Activated CD4-positive, alpha-beta T cell treated with anti-CD3 and anti-CD28 coated beads, Interleukin-2, amount 10 ng/mL, durations not matched to agents 7 days and 5 days (primary cell): ENCODE measurements at regions not wholly inside any gene's neighbourhood (a gene's known extent, or its start where the extent isn't known, plus 50 kb on each side); places are given as distances from the start of the nearest gene placed in this dataset.

ENCODE experiments used
- CTCF ChIA-PET: fragments of 350-600 bp; sonication (Branson Sonifier 250); formaldehyde crosslinking; loops from one replicate; lab custom pipeline; 2021; ENCODE audit warnings: antibody characterized with exemption; lab: Charles Lee
- POLR2A ChIA-PET: fragments of 350-600 bp; sonication (Branson Sonifier 250); formaldehyde crosslinking; loops from one replicate; lab custom pipeline; 2021; ENCODE audit warnings: antibody characterized with exemption; lab: Charles Lee
- DNase-seq: peaks from one replicate; pipeline ENCODE4 v3.0.0-alpha.2; 2020
- H3K27ac Mint-ChIP-seq: one replicate; pipeline ENCODE4 v1.8.0; 2021; ENCODE audit warnings: mild to moderate bottlenecking, moderate library complexity, mixed read lengths
- H3K27me3 Mint-ChIP-seq: one replicate; pipeline ENCODE4 v1.8.0; 2021; ENCODE audit warnings: mixed read lengths
- H3K36me3 Mint-ChIP-seq: one replicate; pipeline ENCODE4 v1.8.0; 2021; ENCODE audit warnings: low read depth, mixed read lengths
- H3K4me1 Mint-ChIP-seq: one replicate; pipeline ENCODE4 v1.8.0; 2021; ENCODE audit warnings: mixed read lengths
- H3K4me3 Mint-ChIP-seq: one replicate; pipeline ENCODE4 v1.8.0; 2021; ENCODE audit warnings: mild to moderate bottlenecking, moderate library complexity, mixed read lengths
- H3K9me3 Mint-ChIP-seq: one replicate; pipeline ENCODE4 v1.8.0; 2021; ENCODE audit warnings: mixed read lengths

DNA sequence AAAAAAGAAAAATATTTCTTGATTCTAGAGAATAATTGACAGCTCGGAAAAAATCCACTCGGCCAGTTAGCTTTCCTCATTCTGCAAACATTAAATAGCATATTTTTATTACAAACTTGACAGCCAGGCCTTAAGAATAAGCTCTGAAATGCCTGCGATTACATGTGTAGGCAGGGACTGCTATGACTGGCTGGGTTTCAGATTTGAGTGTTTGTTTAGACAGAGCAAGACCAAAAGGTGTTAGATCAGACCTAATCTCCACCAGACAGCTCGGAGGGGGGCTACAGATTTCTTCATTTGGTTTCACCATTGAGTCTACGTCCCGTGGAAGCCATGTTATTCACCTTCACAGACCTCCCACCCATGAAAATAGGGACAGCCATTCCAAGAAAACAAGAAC lies 192.1 kb upstream of the ADAMTS5 start:
- DNase-seq = no peak
- no peaks in the 10 kb centered on the region for H3K4me1 Mint-ChIP-seq
- POLR2A ChIA-PET = no interaction called here
- no peaks in the 10 kb centered on the region for H3K36me3 Mint-ChIP-seq
- H3K27ac Mint-ChIP-seq = no peak overlapping the region
- H3K4me3 Mint-ChIP-seq = no peak overlapping the region
- CTCF ChIA-PET = no interaction called here
- H3K27me3 Mint-ChIP-seq = no peaks in the 10 kb centered on the region
- H3K9me3 Mint-ChIP-seq = peaks cover 6% of the 10 kb centered on the region

DNA sequence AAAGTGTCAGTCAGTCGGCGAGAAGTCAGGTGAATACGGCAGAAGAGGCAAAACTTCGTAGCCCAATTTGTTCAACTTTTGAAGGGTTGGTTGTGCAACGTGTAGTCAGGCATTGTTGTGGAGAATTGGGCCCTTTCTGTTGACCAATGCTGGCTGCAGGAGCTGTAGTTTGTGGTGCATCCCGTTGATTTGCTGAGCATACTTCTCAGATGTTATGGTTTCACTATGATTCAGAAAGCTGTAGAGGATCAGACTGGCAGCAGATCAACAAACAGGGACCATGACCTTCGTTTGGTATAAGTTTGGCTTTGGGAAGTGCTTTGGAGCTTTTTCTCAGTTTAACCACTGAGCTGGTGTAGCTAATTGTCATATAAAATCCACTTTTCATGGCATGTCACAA lies 190.2 kb upstream of the ADAMTS5 start:
- Mint-ChIP-seq H3K4me3 (no peak overlapping the region), H3K36me3 (no peaks in the 10 kb centered on the region), H3K27me3 (no peaks in the 10 kb centered on the region), H3K9me3 (peaks cover 7% of the 10 kb centered on the region), H3K4me1 (no peaks in the 10 kb centered on the region), H3K27ac (no peak overlapping the region)
- no peak for DNase-seq
- POLR2A ChIA-PET = no interaction called here
- CTCF ChIA-PET = interaction anchor here (1.0 kb wide), 1 partner anchor 28 kb away, joined by 3 read pairs; no protein-coding TSS in a partner anchor

DNA sequence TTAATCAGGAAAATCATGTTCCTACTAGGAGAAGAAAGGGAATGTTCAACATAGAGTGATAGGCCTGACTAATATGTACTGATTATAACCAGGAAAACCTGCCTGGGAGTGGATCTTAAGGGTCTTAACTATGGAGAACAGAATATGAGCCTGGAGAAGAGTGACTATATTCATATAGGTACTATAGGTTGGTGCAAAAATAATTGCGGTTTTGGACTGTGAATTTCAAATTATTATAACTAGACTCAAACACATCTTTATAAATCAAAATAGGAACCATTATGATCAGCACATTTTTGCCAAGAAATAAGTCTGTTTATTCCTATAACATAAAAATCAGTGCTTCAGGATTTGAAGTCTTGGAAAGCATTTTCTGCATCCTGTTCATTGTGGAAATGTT lies 189.8 kb upstream of the ADAMTS5 start:
- H3K27ac Mint-ChIP-seq = no peak overlapping the region
- H3K4me1 Mint-ChIP-seq = no peaks in the 10 kb centered on the region
- H3K36me3 Mint-ChIP-seq = no peaks in the 10 kb centered on the region
- H3K27me3 Mint-ChIP-seq = no peaks in the 10 kb centered on the region
- H3K9me3 Mint-ChIP-seq = peaks cover 7% of the 10 kb centered on the region
- CTCF ChIA-PET = interaction anchor here (1.0 kb wide), 1 partner anchor 28 kb away, joined by 3 read pairs; no protein-coding TSS in a partner anchor
- POLR2A ChIA-PET = no interaction called here
- no peak overlapping the region for H3K4me3 Mint-ChIP-seq
- DNase-seq = no peak

DNA sequence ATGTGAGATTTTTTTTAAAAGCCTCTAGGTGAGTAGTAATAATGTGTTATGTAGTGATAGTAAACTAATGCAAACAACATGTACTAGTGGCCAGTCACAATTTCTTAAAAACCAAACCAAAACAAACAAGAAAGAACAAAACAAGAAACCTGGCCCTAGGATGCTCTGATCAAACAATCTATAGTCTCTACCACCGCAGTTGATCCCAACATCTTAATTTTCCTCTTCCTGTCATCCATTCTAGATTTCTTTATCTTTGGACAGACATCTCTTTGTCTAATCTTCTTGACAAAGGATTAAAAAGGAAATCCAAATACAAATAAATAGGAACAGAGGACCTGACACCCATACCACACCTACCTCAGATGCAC lies 188.2 kb upstream of the ADAMTS5 start:
- Mint-ChIP-seq H3K27me3 (no peaks in the 10 kb centered on the region), H3K4me1 (no peaks in the 10 kb centered on the region), H3K9me3 (peaks cover 7% of the 10 kb centered on the region), H3K36me3 (no peaks in the 10 kb centered on the region), H3K27ac (no peak overlapping the region), H3K4me3 (no peak overlapping the region)
- POLR2A ChIA-PET = no interaction called here
- CTCF ChIA-PET = no interaction called here
- DNase-seq = no peak

DNA sequence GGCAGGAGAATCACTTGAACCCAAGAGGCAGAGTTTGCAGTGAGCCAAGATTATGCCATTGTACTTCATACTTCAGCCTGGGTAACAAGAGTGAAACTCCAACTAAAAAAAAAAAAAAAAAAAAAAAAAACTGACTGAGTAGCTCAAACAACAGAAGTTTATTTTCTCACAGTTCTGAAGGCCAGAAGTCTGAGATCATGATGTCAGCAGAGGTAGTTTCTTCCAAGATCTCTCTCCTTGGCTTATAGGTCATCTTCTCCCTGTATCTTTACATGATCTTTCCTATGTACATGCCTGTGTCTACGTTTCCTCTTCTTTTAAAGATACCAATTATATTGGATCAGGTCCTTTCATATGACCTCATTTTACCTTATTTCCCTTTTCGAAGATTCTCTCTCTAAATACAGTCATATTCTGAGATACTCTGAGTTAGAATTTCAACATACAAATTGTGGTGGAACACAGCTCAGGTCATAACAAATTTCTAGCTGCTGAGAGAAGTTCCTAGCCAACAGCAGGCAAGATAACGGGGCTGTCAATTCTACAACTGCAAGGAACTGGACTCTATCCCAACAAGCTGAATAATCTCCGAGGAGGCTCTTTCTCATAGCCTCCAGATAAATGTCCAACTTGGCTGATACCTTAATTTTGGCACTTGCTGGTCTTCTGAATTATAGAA lies 187.7 kb upstream of the ADAMTS5 start:
- no peak for DNase-seq
- Mint-ChIP-seq H3K4me1 (no peaks in the 10 kb centered on the region), H3K9me3 (peaks cover 7% of the 10 kb centered on the region), H3K36me3 (no peaks in the 10 kb centered on the region), H3K27me3 (no peaks in the 10 kb centered on the region), H3K4me3 (no peak overlapping the region), H3K27ac (no peak overlapping the region)
- POLR2A ChIA-PET = no interaction called here
- CTCF ChIA-PET = interaction anchor here (0.6 kb wide), 1 partner anchor 180 kb away, joined by 3 read pairs; no protein-coding TSS in a partner anchor

DNA sequence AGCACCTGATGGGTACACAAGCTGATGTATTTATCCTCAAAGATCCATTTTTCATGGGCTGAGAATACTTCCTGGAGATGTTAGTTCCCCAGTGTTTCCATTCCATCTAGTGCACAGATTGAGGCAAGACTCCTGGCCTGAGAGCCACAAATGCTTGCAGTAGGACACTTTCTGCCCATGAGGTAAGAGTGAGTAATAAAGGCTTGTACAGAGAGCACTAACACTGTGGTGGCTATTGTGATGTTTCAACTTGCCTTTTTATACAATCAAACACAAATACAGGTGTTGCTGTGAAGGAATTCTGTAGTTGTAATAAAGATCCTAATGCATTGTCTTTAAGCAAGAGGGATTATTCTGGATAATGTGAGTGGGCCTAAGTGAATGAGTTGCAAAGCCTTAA lies 186.1 kb upstream of the ADAMTS5 start:
- no peaks in the 10 kb centered on the region for H3K27me3 Mint-ChIP-seq
- H3K9me3 Mint-ChIP-seq = peaks cover 7% of the 10 kb centered on the region
- no peak overlapping the region for H3K27ac Mint-ChIP-seq
- no peak overlapping the region for H3K4me3 Mint-ChIP-seq
- ChIA-PET POLR2A (no interaction called here), CTCF (no interaction called here)
- H3K4me1 Mint-ChIP-seq = no peaks in the 10 kb centered on the region
- no peaks in the 10 kb centered on the region for H3K36me3 Mint-ChIP-seq
- no peak for DNase-seq

DNA sequence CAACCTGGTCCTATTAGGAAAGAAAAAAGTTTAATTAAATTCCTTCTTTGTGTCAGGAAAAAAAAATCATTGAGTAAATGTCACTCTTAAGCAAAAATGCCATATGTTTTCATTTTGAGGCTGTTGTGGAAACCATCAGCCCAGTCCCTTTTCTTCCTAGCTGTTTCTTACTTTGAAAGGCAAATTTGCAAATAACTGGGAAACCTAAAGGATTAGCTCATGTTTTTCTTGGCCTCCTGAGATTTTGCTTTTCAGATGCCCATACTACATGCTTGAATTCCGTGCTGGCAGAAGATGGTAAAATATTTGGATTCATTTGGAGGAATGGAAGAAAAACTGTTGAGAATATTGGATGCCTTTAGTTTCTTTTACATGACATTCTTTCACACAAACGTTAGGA lies 182.1 kb upstream of the ADAMTS5 start:
- POLR2A ChIA-PET = no interaction called here
- Mint-ChIP-seq H3K36me3 (no peaks in the 10 kb centered on the region), H3K4me1 (no peaks in the 10 kb centered on the region)

DNA sequence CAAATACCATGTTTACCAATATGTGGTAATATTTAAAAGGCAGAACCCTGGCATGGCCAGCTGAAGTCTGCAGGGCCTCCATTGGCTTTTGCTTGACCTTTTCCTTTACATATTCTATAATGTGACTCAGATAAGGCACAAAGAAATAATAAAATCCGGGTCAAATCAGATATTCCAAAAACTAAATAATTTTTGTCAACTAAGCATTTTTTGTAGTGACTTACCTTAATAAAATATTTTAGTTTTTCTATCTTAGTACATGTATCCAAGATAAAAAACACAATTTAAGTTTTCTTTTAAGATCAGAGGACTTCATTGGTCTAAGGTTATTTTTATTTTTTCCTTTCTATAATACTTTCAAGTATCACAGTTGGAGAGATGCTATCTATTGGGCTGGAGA lies 179.4 kb upstream of the ADAMTS5 start:
- no peaks in the 10 kb centered on the region for H3K36me3 Mint-ChIP-seq
- POLR2A ChIA-PET = no interaction called here
- H3K4me1 Mint-ChIP-seq = no peaks in the 10 kb centered on the region
- H3K27ac Mint-ChIP-seq = no peak overlapping the region
- CTCF ChIA-PET = no interaction called here
- no peak for DNase-seq
- H3K4me3 Mint-ChIP-seq = no peak overlapping the region
- H3K27me3 Mint-ChIP-seq = no peaks in the 10 kb centered on the region
- H3K9me3 Mint-ChIP-seq = peaks cover 4% of the 10 kb centered on the region

More for the DNA sequence above, 182.1 kb upstream of the ADAMTS5 start:
- no peaks in the 10 kb centered on the region for H3K27me3 Mint-ChIP-seq
- no peak overlapping the region for H3K27ac Mint-ChIP-seq
- no peak for DNase-seq
- CTCF ChIA-PET = no interaction called here
- peaks cover 4% of the 10 kb centered on the region for H3K9me3 Mint-ChIP-seq
- H3K4me3 Mint-ChIP-seq = no peak overlapping the region

DNA sequence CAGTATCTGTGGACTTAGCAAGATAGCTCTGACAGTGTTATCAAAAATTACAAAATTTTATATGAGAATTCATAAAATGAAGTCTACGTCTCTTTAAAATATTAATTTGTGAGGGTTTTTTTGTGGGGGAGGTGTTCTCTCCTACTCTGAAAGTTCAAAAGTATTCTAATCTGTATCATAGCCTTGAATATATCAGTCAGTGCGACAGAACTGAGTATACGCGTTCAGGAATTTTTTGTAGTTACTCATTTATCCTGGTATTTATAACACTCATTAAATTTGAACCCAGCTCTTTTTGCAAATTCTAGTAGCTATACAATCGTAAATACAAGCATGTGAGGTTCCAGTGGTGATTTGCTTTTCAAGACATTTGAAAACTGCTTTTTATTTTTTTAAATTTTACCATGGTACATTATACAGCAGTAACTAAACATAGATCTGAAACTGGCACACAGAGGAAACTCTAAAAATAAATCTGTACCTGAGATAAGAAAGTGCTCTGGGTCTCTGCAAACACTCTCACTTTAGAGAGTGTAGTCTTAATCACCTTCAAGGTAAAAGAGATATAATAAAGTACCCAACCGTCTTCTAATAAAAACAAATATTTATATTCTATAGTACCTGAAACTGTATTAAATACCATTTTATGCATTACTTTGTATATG lies 178.4 kb upstream of the ADAMTS5 start:
- peaks cover 4% of the 10 kb centered on the region for H3K9me3 Mint-ChIP-seq
- H3K27ac Mint-ChIP-seq = no peak overlapping the region
- H3K36me3 Mint-ChIP-seq = no peaks in the 10 kb centered on the region
- CTCF ChIA-PET = no interaction called here
- no peaks in the 10 kb centered on the region for H3K4me1 Mint-ChIP-seq
- H3K4me3 Mint-ChIP-seq = no peak overlapping the region
- POLR2A ChIA-PET = no interaction called here
- DNase-seq = no peak
- H3K27me3 Mint-ChIP-seq = no peaks in the 10 kb centered on the region

DNA sequence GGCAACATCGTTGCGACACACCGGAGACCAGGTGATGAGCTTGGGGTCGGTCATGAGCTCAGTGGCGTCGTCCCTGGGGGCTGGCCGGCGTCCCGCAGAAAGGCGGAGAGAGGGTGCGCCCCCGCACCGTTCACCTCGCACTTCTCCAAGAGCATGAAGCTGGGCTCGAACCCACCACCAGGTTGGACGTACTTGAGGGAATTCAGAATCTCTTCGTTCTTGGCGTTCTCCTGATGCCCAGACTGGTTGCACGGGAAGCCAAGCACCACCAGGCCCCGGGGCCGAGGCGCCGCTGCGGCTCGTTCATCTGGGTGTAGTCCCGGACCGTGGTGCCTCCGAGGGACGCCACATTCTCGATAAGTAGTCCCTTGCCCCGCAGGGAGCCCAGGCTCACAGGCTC lies 176.6 kb upstream of the ADAMTS5 start:
- ChIA-PET POLR2A (no interaction called here), CTCF (no interaction called here)
- no peaks in the 10 kb centered on the region for H3K27me3 Mint-ChIP-seq
- peaks cover 4% of the 10 kb centered on the region for H3K9me3 Mint-ChIP-seq
- no peaks in the 10 kb centered on the region for H3K36me3 Mint-ChIP-seq
- H3K4me3 Mint-ChIP-seq = no peak overlapping the region
- DNase-seq = no peak
- no peak overlapping the region for H3K27ac Mint-ChIP-seq
- H3K4me1 Mint-ChIP-seq = no peaks in the 10 kb centered on the region

DNA sequence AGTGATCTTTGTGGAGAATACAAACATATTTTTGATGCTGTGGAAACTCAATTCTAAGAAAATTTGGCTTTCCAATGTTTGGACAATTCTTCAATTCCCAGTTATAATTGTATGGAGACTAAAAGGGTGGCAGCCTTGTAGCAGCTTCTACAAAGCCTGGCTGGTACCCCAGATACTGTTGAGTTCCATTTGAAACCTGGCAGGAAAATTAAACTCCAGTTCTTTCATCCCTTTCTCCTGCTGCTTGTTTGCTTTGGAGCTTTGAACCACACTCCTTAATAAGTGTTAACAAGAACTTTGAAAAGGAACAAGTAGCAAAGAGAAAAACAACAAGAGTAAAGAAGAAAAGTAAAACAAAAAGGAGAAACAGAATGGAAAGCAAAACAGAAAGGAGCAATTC lies 172.6 kb upstream of the ADAMTS5 start:
- H3K27me3 Mint-ChIP-seq = no peaks in the 10 kb centered on the region
- DNase-seq = no peak
- H3K36me3 Mint-ChIP-seq = no peaks in the 10 kb centered on the region
- peaks cover 4% of the 10 kb centered on the region for H3K9me3 Mint-ChIP-seq
- H3K4me1 Mint-ChIP-seq = no peaks in the 10 kb centered on the region
- no peak overlapping the region for H3K4me3 Mint-ChIP-seq
- ChIA-PET CTCF (no interaction called here), POLR2A (no interaction called here)
- H3K27ac Mint-ChIP-seq = no peak overlapping the region

DNA sequence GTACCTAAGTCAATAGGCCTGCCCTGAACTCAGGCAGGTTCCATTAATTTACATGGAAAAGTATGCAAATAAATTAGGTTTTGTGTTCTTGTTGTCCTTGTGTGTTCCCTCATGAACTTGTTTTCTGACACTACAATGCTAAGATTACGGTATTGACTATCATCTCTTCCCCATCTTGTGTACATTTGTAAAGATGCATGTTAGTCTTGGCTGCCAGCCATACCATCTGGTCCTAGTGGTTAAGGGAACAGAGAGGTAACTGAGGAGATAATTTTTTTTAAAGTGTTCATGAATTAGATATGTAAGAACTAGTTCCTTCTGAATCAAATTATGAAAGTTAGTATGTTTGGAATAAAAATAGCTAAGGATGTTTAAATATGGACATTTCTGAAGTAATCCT lies 167.6 kb upstream of the ADAMTS5 start:
- no peak for DNase-seq
- Mint-ChIP-seq H3K4me1 (no peaks in the 10 kb centered on the region), H3K9me3 (no peaks in the 10 kb centered on the region), H3K27me3 (no peaks in the 10 kb centered on the region), H3K4me3 (no peak overlapping the region), H3K36me3 (no peaks in the 10 kb centered on the region), H3K27ac (no peak overlapping the region)
- ChIA-PET POLR2A (no interaction called here), CTCF (no interaction called here)

DNA sequence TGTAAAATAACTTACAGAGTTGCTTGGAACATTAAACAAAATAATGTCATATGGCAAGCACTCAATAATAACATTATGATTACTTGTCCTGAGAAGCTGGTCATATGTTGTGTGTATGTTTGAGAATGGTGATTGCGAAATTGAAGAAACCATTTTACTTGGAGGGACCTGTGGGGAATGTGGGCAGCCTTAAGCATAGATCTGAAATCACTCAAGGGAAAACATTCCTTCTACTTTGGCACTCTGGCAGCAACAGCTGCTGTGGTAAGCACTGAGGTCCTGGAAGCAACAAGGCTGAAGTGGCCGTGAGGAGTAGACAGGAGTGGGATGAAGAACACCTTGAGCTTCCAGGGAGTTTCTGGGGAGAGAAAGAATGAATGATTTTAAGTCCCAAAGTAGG lies 165.4 kb upstream of the ADAMTS5 start:
- Mint-ChIP-seq H3K4me3 (no peak overlapping the region), H3K36me3 (no peaks in the 10 kb centered on the region), H3K4me1 (no peaks in the 10 kb centered on the region), H3K27ac (no peak overlapping the region), H3K27me3 (no peaks in the 10 kb centered on the region), H3K9me3 (no peaks in the 10 kb centered on the region)
- POLR2A ChIA-PET = no interaction called here
- no peak for DNase-seq
- CTCF ChIA-PET = interaction anchor here (0.5 kb wide), 1 partner anchor 206 kb away, joined by 4 read pairs; no protein-coding TSS in a partner anchor

DNA sequence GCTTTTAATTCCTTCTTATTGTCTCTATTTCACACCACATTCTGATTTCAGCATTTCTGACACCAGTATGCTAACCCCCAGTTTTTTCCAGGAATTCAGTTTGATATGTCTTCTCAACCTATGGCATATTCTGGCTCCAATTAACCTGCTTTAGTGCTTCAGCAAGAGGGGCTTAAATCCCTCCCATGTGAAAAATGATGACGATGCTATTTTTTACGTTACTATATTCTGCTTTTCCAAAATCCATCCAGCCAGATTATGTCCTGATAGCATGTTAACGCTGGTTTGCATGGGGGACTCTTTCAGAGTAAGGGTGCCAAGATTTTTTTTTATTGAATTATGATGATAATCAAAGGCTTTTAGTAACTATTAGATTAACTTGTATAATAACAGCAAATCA lies 163.3 kb upstream of the ADAMTS5 start:
- Mint-ChIP-seq H3K4me1 (no peaks in the 10 kb centered on the region), H3K27ac (no peak overlapping the region), H3K9me3 (no peaks in the 10 kb centered on the region), H3K36me3 (no peaks in the 10 kb centered on the region), H3K27me3 (no peaks in the 10 kb centered on the region), H3K4me3 (no peak overlapping the region)
- DNase-seq = no peak
- ChIA-PET CTCF (no interaction called here), POLR2A (no interaction called here)
